ENCODE measurements at regions not wholly inside any gene's neighbourhood (a gene's known extent, or its start where the extent isn't known, plus 50 kb on each side); places are given as distances from the start of the nearest gene placed in this dataset.

DNA sequence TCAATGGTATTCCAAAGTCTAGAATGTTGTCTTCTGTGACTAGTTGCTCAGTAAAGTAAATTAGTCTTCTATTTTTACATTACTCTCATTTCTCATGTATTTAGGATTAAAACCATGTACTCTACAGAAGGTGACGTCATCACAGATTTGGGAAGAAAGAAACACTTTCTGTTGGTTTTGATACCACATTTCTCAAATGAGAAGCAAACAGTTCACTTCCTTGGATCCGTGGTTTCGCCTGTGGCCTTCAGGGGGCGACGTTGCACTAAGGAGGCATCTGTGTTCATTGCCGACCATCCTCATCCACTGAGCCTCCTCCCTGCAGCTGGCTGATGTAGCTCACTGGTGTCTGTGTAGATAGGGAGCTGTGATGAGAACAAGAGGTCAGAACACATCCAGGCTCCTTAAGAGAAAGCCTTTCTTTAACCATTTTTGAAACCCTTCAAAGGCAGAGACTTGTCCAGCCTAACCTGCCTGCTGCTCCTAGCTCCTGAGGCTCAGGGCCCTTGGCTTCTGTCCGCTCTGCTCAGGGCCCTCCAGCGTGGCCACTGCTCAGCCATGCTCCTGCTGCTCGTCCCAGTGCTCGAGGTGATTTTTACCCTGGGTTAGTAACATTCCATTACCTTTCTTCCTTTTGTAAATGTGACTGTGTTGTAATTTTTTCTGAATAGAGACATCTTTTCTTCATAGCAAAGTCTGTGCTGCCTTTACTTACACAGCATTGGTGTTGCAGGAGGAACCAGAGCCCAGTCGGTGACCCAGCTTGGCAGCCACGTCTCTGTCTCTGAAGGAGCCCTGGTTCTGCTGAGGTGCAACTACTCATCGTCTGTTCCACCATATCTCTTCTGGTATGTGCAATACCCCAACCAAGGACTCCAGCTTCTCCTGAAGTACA is 220.6 kb upstream of the OR4E1 start:
- POLR2A ChIA-PET = no interaction called here
- CTCF ChIA-PET (ENCODE audit: low intra/inter-chr PET ratio, low total read pairs) = no interaction called here
- peak; percentile 76 for FAIRE-seq
- in situ Hi-C loops (cut with HindIII; ENCODE audit: extremely low pct_ligation_motif_present, low pct_unique_long_range_greater_than_20kb) (no loop called here), intact Hi-C loops (cut with micrococcal nuclease; ENCODE audit: unreplicated experiment) (no loop called here)
- Histone ChIP-seq H3K4me1 (ENCODE audit: insufficient read depth, low read length) (no peaks in the 10 kb centered on the region), H3K4me3 (replicated peaks in 1 of 3; ENCODE audit: insufficient read depth in 1 of 3, low read depth in 2 of 3, low read length in 3 of 3) (no peak overlapping the region), H3K27ac (ENCODE audit: extremely low read length, insufficient read depth, low read length) (no peak overlapping the region), H3K9ac (ENCODE audit: insufficient read depth, low read depth, low read length) (no peak overlapping the region), H3K9me3 (ENCODE audit: low read length) (no peaks in the 10 kb centered on the region), H3K4me2 (ENCODE audit: low read depth, low read length) (no peak overlapping the region), H3K79me2 (ENCODE audit: insufficient read depth, low read length) (no peaks in the 10 kb centered on the region), H2AFZ (ENCODE audit: low read length) (no peak overlapping the region), H3K36me3 (replicated peaks in 1 of 2; ENCODE audit: control insufficient read depth in 1 of 2, insufficient read depth in 2 of 2, low read length in 2 of 2) (no peaks in the 10 kb centered on the region), H3K27me3 (ENCODE audit: control insufficient read depth in 1 of 2, insufficient read depth in 2 of 2, low read length in 2 of 2) (no peaks in the 10 kb centered on the region; a peak in 1 of 5 replicates), H4K20me1 (ENCODE audit: insufficient read depth, low read length) (no peaks in the 10 kb centered on the region)
- no peak for DNase-seq (ENCODE audit: low spot score)
- BruUV-seq (replicated peaks) = no TSS peak
- 2% methylated on average over 13 of the region's 13 CpGs for WGBS (ENCODE audit: low lambda C conversion rate)
- TF ChIP-seq, protein P1, sequence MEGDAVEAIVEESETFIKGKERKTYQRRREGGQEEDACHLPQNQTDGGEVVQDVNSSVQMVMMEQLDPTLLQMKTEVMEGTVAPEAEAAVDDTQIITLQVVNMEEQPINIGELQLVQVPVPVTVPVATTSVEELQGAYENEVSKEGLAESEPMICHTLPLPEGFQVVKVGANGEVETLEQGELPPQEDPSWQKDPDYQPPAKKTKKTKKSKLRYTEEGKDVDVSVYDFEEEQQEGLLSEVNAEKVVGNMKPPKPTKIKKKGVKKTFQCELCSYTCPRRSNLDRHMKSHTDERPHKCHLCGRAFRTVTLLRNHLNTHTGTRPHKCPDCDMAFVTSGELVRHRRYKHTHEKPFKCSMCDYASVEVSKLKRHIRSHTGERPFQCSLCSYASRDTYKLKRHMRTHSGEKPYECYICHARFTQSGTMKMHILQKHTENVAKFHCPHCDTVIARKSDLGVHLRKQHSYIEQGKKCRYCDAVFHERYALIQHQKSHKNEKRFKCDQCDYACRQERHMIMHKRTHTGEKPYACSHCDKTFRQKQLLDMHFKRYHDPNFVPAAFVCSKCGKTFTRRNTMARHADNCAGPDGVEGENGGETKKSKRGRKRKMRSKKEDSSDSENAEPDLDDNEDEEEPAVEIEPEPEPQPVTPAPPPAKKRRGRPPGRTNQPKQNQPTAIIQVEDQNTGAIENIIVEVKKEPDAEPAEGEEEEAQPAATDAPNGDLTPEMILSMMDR (CRISPR knock-in tag; IDR thresholded peaks at IDR 0.05) = peak; percentile 60
- TF ChIP-seq CREB1 (IDR thresholded peaks at IDR 0.05) = peak; percentile 96
- no peak for TF ChIP-seq CREB1 (CRISPR knock-in tag; IDR thresholded peaks at IDR 0.05)
- TF ChIP-seq PHF20 (CRISPR knock-in tag; IDR thresholded peaks at IDR 0.05) = no peak
- TF ChIP-seq ATF7 (IDR thresholded peaks at IDR 0.05) = peak; percentile 99
- no peak for TF ChIP-seq ATF7 (CRISPR knock-in tag; IDR thresholded peaks at IDR 0.05)
- peak; percentile 89 for ATAC-seq

DNA sequence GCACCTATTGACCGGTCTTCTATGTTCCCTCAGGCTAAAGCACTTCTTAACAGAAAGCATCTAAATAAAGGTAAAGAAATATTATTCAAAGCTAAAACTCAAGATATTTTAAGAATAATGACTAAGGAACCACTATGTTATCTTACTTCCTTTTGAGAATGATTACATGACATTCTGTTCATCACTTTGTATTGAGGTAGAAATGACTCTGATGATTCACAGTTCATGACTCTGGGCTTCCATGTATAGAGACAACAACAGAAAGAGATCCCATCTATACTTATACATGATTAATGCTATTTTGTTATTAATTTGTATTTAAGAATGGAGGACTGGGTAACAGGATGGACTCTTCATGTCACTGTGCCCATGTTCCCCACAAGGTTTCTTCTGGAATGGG is 218.3 kb upstream of the OR4E1 start:
- H3K27me3 ChIP-seq (ENCODE audit: control insufficient read depth in 1 of 2, insufficient read depth in 2 of 2, low read length in 2 of 2) = no peaks in the 10 kb centered on the region; a peak in 1 of 5 replicates
- no peaks in the 10 kb centered on the region for H3K4me1 ChIP-seq (ENCODE audit: insufficient read depth, low read length)
- H2AFZ ChIP-seq (ENCODE audit: low read length) = no peak overlapping the region
- H3K36me3 ChIP-seq (replicated peaks in 1 of 2; ENCODE audit: control insufficient read depth in 1 of 2, insufficient read depth in 2 of 2, low read length in 2 of 2) = no peaks in the 10 kb centered on the region
- H3K4me3 ChIP-seq (replicated peaks in 1 of 3; ENCODE audit: insufficient read depth in 1 of 3, low read depth in 2 of 3, low read length in 3 of 3) = no peak overlapping the region
- BruUV-seq (replicated peaks) = no TSS peak
- POLR2A ChIA-PET = no interaction called here
- WGBS (ENCODE audit: low lambda C conversion rate) = 53% methylated on average over 1 of the region's 1 CpG
- intact Hi-C loops (cut with micrococcal nuclease; ENCODE audit: unreplicated experiment) (no loop called here), in situ Hi-C loops (cut with HindIII; ENCODE audit: extremely low pct_ligation_motif_present, low pct_unique_long_range_greater_than_20kb) (no loop called here)
- H3K4me2 ChIP-seq (ENCODE audit: low read depth, low read length) = no peak overlapping the region
- no peak for FAIRE-seq
- no peak for ATAC-seq
- H3K9ac ChIP-seq (ENCODE audit: insufficient read depth, low read depth, low read length) = no peak overlapping the region
- H4K20me1 ChIP-seq (ENCODE audit: insufficient read depth, low read length) = no peaks in the 10 kb centered on the region
- no peak for DNase-seq (ENCODE audit: low spot score)
- CTCF ChIA-PET (ENCODE audit: low intra/inter-chr PET ratio, low total read pairs) = no interaction called here
- H3K9me3 ChIP-seq (ENCODE audit: low read length) = no peaks in the 10 kb centered on the region
- no peaks in the 10 kb centered on the region for H3K79me2 ChIP-seq (ENCODE audit: insufficient read depth, low read length)
- no peak overlapping the region for H3K27ac ChIP-seq (ENCODE audit: extremely low read length, insufficient read depth, low read length)
- TF ChIP-seq ZNF256 (CRISPR knock-in tag; conservative IDR thresholded peaks at IDR 0.05) = no peak
- no peak for TF ChIP-seq HOXD1 (CRISPR knock-in tag; IDR thresholded peaks at IDR 0.05)
- TF ChIP-seq PAF1 (CRISPR knock-in tag; IDR thresholded peaks at IDR 0.05) = no peak
- TF ChIP-seq ZNF780A (CRISPR knock-in tag; IDR thresholded peaks at IDR 0.05) = no peak
- TF ChIP-seq MAFG (CRISPR knock-in tag; IDR thresholded peaks at IDR 0.05) = no peak
- TF ChIP-seq, protein P2, sequence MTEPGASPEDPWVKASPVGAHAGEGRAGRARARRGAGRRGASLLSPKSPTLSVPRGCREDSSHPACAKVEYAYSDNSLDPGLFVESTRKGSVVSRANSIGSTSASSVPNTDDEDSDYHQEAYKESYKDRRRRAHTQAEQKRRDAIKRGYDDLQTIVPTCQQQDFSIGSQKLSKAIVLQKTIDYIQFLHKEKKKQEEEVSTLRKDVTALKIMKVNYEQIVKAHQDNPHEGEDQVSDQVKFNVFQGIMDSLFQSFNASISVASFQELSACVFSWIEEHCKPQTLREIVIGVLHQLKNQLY (CRISPR knock-in tag; IDR thresholded peaks at IDR 0.05) = no peak
- TF ChIP-seq, protein P3, sequence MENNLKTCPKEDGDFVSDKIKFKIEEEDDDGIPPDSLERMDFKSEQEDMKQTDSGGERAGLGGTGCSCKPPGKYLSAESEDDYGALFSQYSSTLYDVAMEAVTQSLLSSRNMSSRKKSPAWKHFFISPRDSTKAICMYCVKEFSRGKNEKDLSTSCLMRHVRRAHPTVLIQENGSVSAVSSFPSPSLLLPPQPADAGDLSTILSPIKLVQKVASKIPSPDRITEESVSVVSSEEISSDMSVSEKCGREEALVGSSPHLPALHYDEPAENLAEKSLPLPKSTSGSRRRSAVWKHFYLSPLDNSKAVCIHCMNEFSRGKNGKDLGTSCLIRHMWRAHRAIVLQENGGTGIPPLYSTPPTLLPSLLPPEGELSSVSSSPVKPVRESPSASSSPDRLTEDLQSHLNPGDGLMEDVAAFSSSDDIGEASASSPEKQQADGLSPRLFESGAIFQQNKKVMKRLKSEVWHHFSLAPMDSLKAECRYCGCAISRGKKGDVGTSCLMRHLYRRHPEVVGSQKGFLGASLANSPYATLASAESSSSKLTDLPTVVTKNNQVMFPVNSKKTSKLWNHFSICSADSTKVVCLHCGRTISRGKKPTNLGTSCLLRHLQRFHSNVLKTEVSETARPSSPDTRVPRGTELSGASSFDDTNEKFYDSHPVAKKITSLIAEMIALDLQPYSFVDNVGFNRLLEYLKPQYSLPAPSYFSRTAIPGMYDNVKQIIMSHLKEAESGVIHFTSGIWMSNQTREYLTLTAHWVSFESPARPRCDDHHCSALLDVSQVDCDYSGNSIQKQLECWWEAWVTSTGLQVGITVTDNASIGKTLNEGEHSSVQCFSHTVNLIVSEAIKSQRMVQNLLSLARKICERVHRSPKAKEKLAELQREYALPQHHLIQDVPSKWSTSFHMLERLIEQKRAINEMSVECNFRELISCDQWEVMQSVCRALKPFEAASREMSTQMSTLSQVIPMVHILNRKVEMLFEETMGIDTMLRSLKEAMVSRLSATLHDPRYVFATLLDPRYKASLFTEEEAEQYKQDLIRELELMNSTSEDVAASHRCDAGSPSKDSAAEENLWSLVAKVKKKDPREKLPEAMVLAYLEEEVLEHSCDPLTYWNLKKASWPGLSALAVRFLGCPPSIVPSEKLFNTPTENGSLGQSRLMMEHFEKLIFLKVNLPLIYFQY (CRISPR knock-in tag; IDR thresholded peaks at IDR 0.05; ENCODE audit: borderline replicate concordance) = no peak

Data from HepG2 (cell line).